CD8-positive, alpha-beta memory T cell (primary cell): ENCODE measurements at regions not wholly inside any gene's neighbourhood (a gene's known extent, or its start where the extent isn't known, plus 50 kb on each side); places are given as distances from the start of the nearest gene placed in this dataset.

Experiments
- CTCF ChIA-PET: fragments of 350-600 bp; sonication (Branson Sonifier 250); formaldehyde crosslinking; loops from one replicate; lab custom pipeline; 2021; ENCODE audit warnings: antibody characterized with exemption; lab: Charles Lee
- POLR2A ChIA-PET: fragments of 350-600 bp; sonication (Branson Sonifier 250); formaldehyde crosslinking; loops from one replicate; lab custom pipeline; 2021; ENCODE audit warnings: antibody characterized with exemption; lab: Charles Lee
- DNase-seq, 5 donors: peaks; one replicate each; pipeline versions ENCODE4 v3.0.0 to v3.0.0-alpha.2; 2020 to 2022; ENCODE audit warnings: mixed read lengths in 1 of 5
- H3K27ac ChIP-seq: one replicate; pipeline ENCODE4 v1.7.0; 2013; ENCODE audit warnings: low read depth, mild to moderate bottlenecking, low read length, moderate library complexity
- H3K27me3 ChIP-seq: 2 replicates; pipeline ENCODE4 v1.7.0; 2013; ENCODE audit warnings: low read length, mild to moderate bottlenecking; ENCODE audit not compliant: insufficient read depth, poor library complexity, severe bottlenecking
- H3K36me3 ChIP-seq: 2 replicates; pipeline ENCODE4 v1.7.0; 2013; ENCODE audit warnings: mild to moderate bottlenecking, low read length, moderate library complexity; ENCODE audit not compliant: insufficient read depth
- H3K4me1 ChIP-seq: 2 replicates; pipeline ENCODE4 v1.7.0; 2013; ENCODE audit warnings: mild to moderate bottlenecking, low read length, moderate library complexity; ENCODE audit not compliant: insufficient read depth
- H3K4me3 ChIP-seq: 2 replicates; pipeline ENCODE4 v1.7.0; 2013; ENCODE audit warnings: mild to moderate bottlenecking, low read length
- H3K9me3 ChIP-seq: 2 replicates; pipeline ENCODE4 v1.7.0; 2013; ENCODE audit warnings: mild to moderate bottlenecking, low read length
- H3K27ac Mint-ChIP-seq, 8 donors: one replicate each; pipeline ENCODE4 v1.8.0; 2020 to 2021; ENCODE audit warnings: mixed read lengths in 8 of 8, mild to moderate bottlenecking in 6 of 8, inconsistent platforms in 3 of 8, moderate library complexity in 3 of 8
- H3K27me3 Mint-ChIP-seq, 2 donors: one replicate each; pipeline ENCODE4 v1.8.0; 2020 to 2021; ENCODE audit warnings: mixed read lengths in 2 of 2, mild to moderate bottlenecking in 1 of 2, moderate library complexity in 1 of 2
- H3K36me3 Mint-ChIP-seq, 3 donors: one replicate each; pipeline ENCODE4 v1.8.0; 2020 to 2021; ENCODE audit warnings: mixed read lengths in 3 of 3, inconsistent platforms in 1 of 3, mild to moderate bottlenecking in 1 of 3
- H3K4me1 Mint-ChIP-seq, 3 donors: one replicate each; pipeline ENCODE4 v1.8.0; 2020 to 2021; ENCODE audit warnings: mixed read lengths in 3 of 3, inconsistent platforms in 1 of 3, mild to moderate bottlenecking in 1 of 3
- H3K4me3 Mint-ChIP-seq, 7 donors: one replicate each; pipeline ENCODE4 v1.8.0; 2020 to 2021; ENCODE audit warnings: mixed read lengths in 7 of 7, mild to moderate bottlenecking in 6 of 7, moderate library complexity in 4 of 7, inconsistent platforms in 2 of 7
- H3K9me3 Mint-ChIP-seq, 5 donors: one replicate each; pipeline ENCODE4 v1.8.0; 2020 to 2022; ENCODE audit warnings: mixed read lengths in 5 of 5, mild to moderate bottlenecking in 3 of 5, moderate library complexity in 2 of 5, inconsistent platforms in 1 of 5

DNA sequence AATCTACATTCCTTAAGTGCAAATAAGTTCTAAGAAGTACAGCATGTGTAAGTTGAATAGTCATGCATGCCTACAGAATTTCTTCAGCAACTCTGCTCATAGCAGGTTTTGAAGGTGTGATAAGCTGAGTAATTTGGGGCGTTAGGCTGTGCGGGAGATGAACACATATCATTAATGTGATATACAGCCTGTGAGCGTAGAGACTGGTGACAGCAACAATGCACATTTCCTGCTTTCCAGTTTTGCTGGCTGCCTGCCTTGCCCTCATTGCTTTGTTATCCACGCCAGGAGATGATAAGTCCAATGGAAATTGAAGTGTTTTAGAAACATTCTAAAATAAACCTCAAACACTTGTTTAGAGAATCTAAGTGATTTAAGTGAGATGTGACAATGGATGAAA is 1709.4 kb downstream of the ARAP2 start:
- no peaks in the 10 kb centered on the region for H3K36me3 ChIP-seq
- no peak overlapping the region for H3K4me3 ChIP-seq
- no peak for DNase-seq
- no peak overlapping the region for H3K4me3 Mint-ChIP-seq
- no peaks in the 10 kb centered on the region for H3K4me1 ChIP-seq
- no peaks in the 10 kb centered on the region for H3K27me3 ChIP-seq
- H3K4me1 Mint-ChIP-seq: no peaks in the 10 kb centered on the region
- no peak overlapping the region for H3K27ac ChIP-seq
- H3K9me3 ChIP-seq: no peaks in the 10 kb centered on the region
- POLR2A ChIA-PET: no interaction called here
- CTCF ChIA-PET: no interaction called here
- H3K9me3 Mint-ChIP-seq: peaks cover 0 to 23% (median 7%) of the 10 kb centered on the region in 5 donors
- H3K27me3 Mint-ChIP-seq: no peaks in the 10 kb centered on the region
- H3K36me3 Mint-ChIP-seq: no peaks in the 10 kb centered on the region
- H3K27ac Mint-ChIP-seq: no peak overlapping the region

- Histone ChIP-seq H3K9me3 (no peaks in the 10 kb centered on the region), H3K4me1 (no peaks in the 10 kb centered on the region), H3K4me3 (no peak overlapping the region), H3K36me3 (no peaks in the 10 kb centered on the region), H3K27ac (no peak overlapping the region), H3K27me3 (no peaks in the 10 kb centered on the region)
- Mint-ChIP-seq H3K9me3 (peaks cover 0 to 16% (median 4%) of the 10 kb centered on the region in 5 donors), H3K36me3 (no peaks in the 10 kb centered on the region), H3K4me1 (no peaks in the 10 kb centered on the region), H3K27me3 (no peaks in the 10 kb centered on the region), H3K4me3 (no peak overlapping the region), H3K27ac (no peak overlapping the region)
- POLR2A ChIA-PET: no interaction called here
- no peak for DNase-seq
- CTCF ChIA-PET: no interaction called here
These were observed 1678.2 kb downstream of the ARAP2 start for GRCh38 chr4:34566091-34566490.

- no peaks in the 10 kb centered on the region for H3K4me1 Mint-ChIP-seq
- Histone ChIP-seq H3K9me3 (no peaks in the 10 kb centered on the region), H3K36me3 (no peaks in the 10 kb centered on the region), H3K4me1 (no peaks in the 10 kb centered on the region), H3K27me3 (no peaks in the 10 kb centered on the region), H3K27ac (no peak overlapping the region), H3K4me3 (no peak overlapping the region)
- H3K9me3 Mint-ChIP-seq: peaks cover 0 to 24% (median 5%) of the 10 kb centered on the region in 5 donors
- CTCF ChIA-PET: no interaction called here
- no peak overlapping the region for H3K4me3 Mint-ChIP-seq
- H3K27ac Mint-ChIP-seq: no peak overlapping the region
- H3K27me3 Mint-ChIP-seq: no peaks in the 10 kb centered on the region
- no peak for DNase-seq
- no peaks in the 10 kb centered on the region for H3K36me3 Mint-ChIP-seq
- POLR2A ChIA-PET: no interaction called here
These were observed 1672.3 kb downstream of the ARAP2 start for GRCh38 chr4:34572026-34572425.

DNA sequence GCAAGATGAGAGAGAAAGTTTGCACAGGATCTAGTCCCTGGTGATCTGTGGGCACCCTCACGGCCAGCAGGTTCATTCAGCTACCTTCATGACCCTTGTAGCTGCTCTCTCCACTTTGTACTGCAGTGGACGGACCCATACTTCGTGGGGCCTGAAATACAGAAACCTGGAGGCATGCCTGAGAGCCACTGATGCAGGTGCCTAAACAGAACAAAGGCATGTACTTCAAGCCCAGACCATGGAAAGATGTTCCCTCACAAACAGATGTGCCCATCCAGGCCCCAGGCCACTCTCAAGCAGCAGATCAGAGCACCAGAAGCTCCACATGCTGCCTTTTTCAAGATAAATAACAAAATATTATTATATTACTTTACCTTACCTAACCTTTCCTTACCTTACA is 1629.0 kb downstream of the ARAP2 start:
- H3K36me3 ChIP-seq: no peaks in the 10 kb centered on the region
- no peak overlapping the region for H3K27ac ChIP-seq
- H3K27me3 Mint-ChIP-seq: no peaks in the 10 kb centered on the region
- DNase-seq: no peak
- H3K9me3 Mint-ChIP-seq: peaks cover 0 to 18% (median 5%) of the 10 kb centered on the region in 5 donors
- H3K9me3 ChIP-seq: no peaks in the 10 kb centered on the region
- no peaks in the 10 kb centered on the region for H3K4me1 ChIP-seq
- no peaks in the 10 kb centered on the region for H3K36me3 Mint-ChIP-seq
- CTCF ChIA-PET: no interaction called here
- H3K27me3 ChIP-seq: no peaks in the 10 kb centered on the region
- POLR2A ChIA-PET: no interaction called here
- no peak overlapping the region for H3K27ac Mint-ChIP-seq
- no peak overlapping the region for H3K4me3 ChIP-seq
- H3K4me1 Mint-ChIP-seq: no peaks in the 10 kb centered on the region
- H3K4me3 Mint-ChIP-seq: no peak overlapping the region

GRCh38 chr4:34619531-34620162 is 1624.7 kb downstream of the ARAP2 start:
- no peaks in the 10 kb centered on the region for H3K27me3 Mint-ChIP-seq
- Histone ChIP-seq H3K27me3 (no peaks in the 10 kb centered on the region), H3K9me3 (no peaks in the 10 kb centered on the region), H3K4me1 (no peaks in the 10 kb centered on the region), H3K4me3 (no peak overlapping the region), H3K27ac (no peak overlapping the region), H3K36me3 (no peaks in the 10 kb centered on the region)
- DNase-seq: no peak
- CTCF ChIA-PET: no interaction called here
- peaks cover 0 to 13% (median 9%) of the 10 kb centered on the region in 5 donors for H3K9me3 Mint-ChIP-seq
- no peaks in the 10 kb centered on the region for H3K36me3 Mint-ChIP-seq
- POLR2A ChIA-PET: no interaction called here
- no peaks in the 10 kb centered on the region for H3K4me1 Mint-ChIP-seq
- H3K4me3 Mint-ChIP-seq: no peak overlapping the region
- H3K27ac Mint-ChIP-seq: no peak overlapping the region

DNA sequence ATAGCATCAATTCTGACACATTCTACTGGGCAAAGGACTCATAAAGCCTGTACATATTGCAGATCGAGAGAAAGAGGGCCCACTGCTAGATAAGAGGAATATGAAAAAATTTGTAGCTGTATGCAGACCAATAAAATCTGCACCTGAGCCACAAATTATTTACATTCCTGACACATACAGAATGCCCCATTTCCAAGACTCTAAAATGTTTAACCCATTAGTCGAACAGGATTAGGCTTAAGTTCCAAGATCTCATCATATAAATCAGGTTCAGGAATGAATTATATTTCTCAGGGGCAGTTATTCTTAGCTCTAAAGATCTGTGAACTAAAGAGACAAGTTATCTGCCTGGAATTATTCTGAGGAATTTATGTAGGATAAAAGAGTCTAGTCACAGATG is 1615.8 kb downstream of the ARAP2 start:
- Mint-ChIP-seq H3K4me1 (no peaks in the 10 kb centered on the region), H3K27ac (no peak overlapping the region), H3K27me3 (no peaks in the 10 kb centered on the region), H3K36me3 (no peaks in the 10 kb centered on the region), H3K4me3 (no peak overlapping the region), H3K9me3 (peaks cover 3 to 19% (median 9%) of the 10 kb centered on the region in 5 donors)
- H3K27ac ChIP-seq: no peak overlapping the region
- ChIA-PET CTCF (no interaction called here), POLR2A (no interaction called here)
- H3K27me3 ChIP-seq: no peaks in the 10 kb centered on the region
- H3K36me3 ChIP-seq: no peaks in the 10 kb centered on the region
- no peaks in the 10 kb centered on the region for H3K9me3 ChIP-seq
- no peak overlapping the region for H3K4me3 ChIP-seq
- DNase-seq: no peak
- no peaks in the 10 kb centered on the region for H3K4me1 ChIP-seq

DNA sequence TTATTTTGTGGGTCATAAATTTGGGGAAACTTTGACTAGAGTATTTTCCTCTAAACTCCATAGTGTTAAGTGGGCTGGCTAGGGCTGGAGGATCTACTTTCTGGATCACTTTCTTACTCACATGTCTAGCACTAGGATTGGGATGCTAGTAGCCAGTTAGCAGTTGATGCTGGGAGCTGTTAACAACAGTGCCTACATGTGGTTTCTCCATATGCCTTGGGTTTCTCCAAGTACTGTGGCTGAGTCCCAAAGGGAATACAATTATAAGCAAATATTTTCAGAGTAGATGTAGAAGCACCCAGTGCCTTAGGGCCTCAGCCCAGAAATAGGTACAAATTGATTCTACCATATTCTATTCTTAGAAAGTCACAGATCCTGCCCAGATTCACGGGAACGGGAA is 1614.9 kb downstream of the ARAP2 start:
- H3K9me3 Mint-ChIP-seq: peaks cover 3 to 19% (median 9%) of the 10 kb centered on the region in 5 donors
- Histone ChIP-seq H3K4me3 (no peak overlapping the region), H3K9me3 (no peaks in the 10 kb centered on the region), H3K4me1 (no peaks in the 10 kb centered on the region), H3K36me3 (no peaks in the 10 kb centered on the region), H3K27me3 (no peaks in the 10 kb centered on the region), H3K27ac (no peak overlapping the region)
- POLR2A ChIA-PET: no interaction called here
- CTCF ChIA-PET: no interaction called here
- H3K4me3 Mint-ChIP-seq: no peak overlapping the region
- no peaks in the 10 kb centered on the region for H3K27me3 Mint-ChIP-seq
- no peak overlapping the region for H3K27ac Mint-ChIP-seq
- DNase-seq: no peak
- H3K4me1 Mint-ChIP-seq: no peaks in the 10 kb centered on the region
- no peaks in the 10 kb centered on the region for H3K36me3 Mint-ChIP-seq

- Mint-ChIP-seq H3K9me3 (peaks cover 0 to 14% (median 2%) of the 10 kb centered on the region in 5 donors), H3K27me3 (no peaks in the 10 kb centered on the region), H3K36me3 (no peaks in the 10 kb centered on the region), H3K4me1 (no peaks in the 10 kb centered on the region), H3K27ac (no peak overlapping the region), H3K4me3 (no peak overlapping the region)
- Histone ChIP-seq H3K9me3 (no peaks in the 10 kb centered on the region), H3K36me3 (no peaks in the 10 kb centered on the region), H3K4me1 (no peaks in the 10 kb centered on the region), H3K4me3 (no peak overlapping the region), H3K27me3 (no peaks in the 10 kb centered on the region), H3K27ac (no peak overlapping the region)
- ChIA-PET CTCF (no interaction called here), POLR2A (no interaction called here)
- DNase-seq: no peak
These were observed 1611.1 kb downstream of the ARAP2 start for GRCh38 chr4:34633241-34633640.
